SK-N-SH treated with all-trans-retinoic acid at 6 μM for 48 hours (cell line): ENCODE measurements at regions not wholly inside any gene's neighbourhood (a gene's known extent, or its start where the extent isn't known, plus 50 kb on each side); places are given as distances from the start of the nearest gene placed in this dataset.

ENCODE experiments used
- ARNTL ChIP-seq: fragments of 450-650 bp; formaldehyde crosslinking; IDR thresholded peaks from 2 replicates; pipeline ENCODE4 v1.5.0; 2020; ENCODE audit warnings: low read depth, mild to moderate bottlenecking, moderate library complexity, borderline replicate concordance
- BACH2 ChIP-seq: fragments of 250-450 bp; sonication (Bioruptor Pico); IDR thresholded peaks from 2 replicates; pipeline ENCODE4 v1.9.0; 2021; ENCODE audit warnings: mild to moderate bottlenecking, borderline replicate concordance
- CSDC2 ChIP-seq: fragments of 250-450 bp; sonication (Bioruptor Pico); IDR thresholded peaks from 2 replicates; pipeline ENCODE4 v1.5.0; 2020; ENCODE audit warnings: mild to moderate bottlenecking, moderate library complexity
- GLIS3 ChIP-seq: fragments of 250-450 bp; sonication (Bioruptor Pico); IDR thresholded peaks from 2 replicates; pipeline ENCODE4 v1.5.0; 2020; ENCODE audit warnings: mild to moderate bottlenecking, moderate library complexity
- PPARA ChIP-seq: fragments of 250-450 bp; sonication (Bioruptor Pico); IDR thresholded peaks from 2 replicates; pipeline ENCODE4 v1.5.0; 2020; ENCODE audit warnings: mild to moderate bottlenecking, borderline replicate concordance
- RARB ChIP-seq: fragments of 250-450 bp; sonication (Bioruptor Pico); IDR thresholded peaks from 2 replicates; pipeline ENCODE4 v1.8.0; 2021; ENCODE audit warnings: mild to moderate bottlenecking, moderate library complexity
- ZNF565 ChIP-seq: fragments of 450-650 bp; formaldehyde crosslinking; conservative IDR thresholded peaks from 2 replicates; pipeline ENCODE4 v1.5.0; 2020; ENCODE audit warnings: low read depth, mild to moderate bottlenecking, moderate library complexity
- TF ChIP-seq, protein P1 (sequence below): fragments of 250-450 bp; sonication (Bioruptor Pico); IDR thresholded peaks from 2 replicates; pipeline ENCODE4 v1.8.0; 2021; ENCODE audit warnings: low read depth, mild to moderate bottlenecking, moderate library complexity, borderline replicate concordance
- TF ChIP-seq, protein P2 (sequence below): fragments of 250-450 bp; sonication (Bioruptor Pico); IDR thresholded peaks from 2 replicates; pipeline ENCODE4 v1.8.0; 2020; ENCODE audit warnings: mild to moderate bottlenecking, moderate library complexity, borderline replicate concordance

DNA sequence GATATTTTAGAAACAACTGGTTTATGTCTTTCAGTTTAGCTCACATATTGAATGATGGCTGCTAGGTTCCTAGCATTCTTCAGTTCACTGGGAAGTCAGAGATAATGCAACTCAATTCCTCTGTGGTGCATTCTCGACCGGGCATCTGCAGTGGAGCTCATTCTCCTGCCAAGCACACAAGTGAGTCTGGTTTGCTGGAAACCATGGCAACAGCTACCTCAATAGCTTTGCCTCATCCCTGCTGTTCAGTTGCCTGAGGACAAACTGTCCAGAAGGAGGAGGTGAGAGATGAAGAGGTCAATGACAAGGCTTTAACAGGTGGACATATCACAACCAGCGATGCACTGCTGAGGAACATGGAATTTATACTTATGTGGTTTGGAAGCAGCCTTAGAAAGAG is 816.9 kb downstream of the AACS start:
- TF ChIP-seq ZNF565 (CRISPR knock-in tag), result no peak
- no peak for TF ChIP-seq CSDC2 (CRISPR knock-in tag)
- no peak for TF ChIP-seq GLIS3 (CRISPR knock-in tag)
- TF ChIP-seq, protein P1, sequence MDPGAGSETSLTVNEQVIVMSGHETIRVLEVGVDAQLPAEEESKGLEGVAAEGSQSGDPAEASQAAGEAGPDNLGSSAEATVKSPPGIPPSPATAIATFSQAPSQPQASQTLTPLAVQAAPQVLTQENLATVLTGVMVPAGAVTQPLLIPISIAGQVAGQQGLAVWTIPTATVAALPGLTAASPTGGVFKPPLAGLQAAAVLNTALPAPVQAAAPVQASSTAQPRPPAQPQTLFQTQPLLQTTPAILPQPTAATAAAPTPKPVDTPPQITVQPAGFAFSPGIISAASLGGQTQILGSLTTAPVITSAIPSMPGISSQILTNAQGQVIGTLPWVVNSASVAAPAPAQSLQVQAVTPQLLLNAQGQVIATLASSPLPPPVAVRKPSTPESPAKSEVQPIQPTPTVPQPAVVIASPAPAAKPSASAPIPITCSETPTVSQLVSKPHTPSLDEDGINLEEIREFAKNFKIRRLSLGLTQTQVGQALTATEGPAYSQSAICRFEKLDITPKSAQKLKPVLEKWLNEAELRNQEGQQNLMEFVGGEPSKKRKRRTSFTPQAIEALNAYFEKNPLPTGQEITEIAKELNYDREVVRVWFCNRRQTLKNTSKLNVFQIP (CRISPR knock-in tag), result no peak
- TF ChIP-seq, protein P2, sequence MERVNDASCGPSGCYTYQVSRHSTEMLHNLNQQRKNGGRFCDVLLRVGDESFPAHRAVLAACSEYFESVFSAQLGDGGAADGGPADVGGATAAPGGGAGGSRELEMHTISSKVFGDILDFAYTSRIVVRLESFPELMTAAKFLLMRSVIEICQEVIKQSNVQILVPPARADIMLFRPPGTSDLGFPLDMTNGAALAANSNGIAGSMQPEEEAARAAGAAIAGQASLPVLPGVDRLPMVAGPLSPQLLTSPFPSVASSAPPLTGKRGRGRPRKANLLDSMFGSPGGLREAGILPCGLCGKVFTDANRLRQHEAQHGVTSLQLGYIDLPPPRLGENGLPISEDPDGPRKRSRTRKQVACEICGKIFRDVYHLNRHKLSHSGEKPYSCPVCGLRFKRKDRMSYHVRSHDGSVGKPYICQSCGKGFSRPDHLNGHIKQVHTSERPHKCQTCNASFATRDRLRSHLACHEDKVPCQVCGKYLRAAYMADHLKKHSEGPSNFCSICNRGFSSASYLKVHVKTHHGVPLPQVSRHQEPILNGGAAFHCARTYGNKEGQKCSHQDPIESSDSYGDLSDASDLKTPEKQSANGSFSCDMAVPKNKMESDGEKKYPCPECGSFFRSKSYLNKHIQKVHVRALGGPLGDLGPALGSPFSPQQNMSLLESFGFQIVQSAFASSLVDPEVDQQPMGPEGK, result no peak
- no peak for TF ChIP-seq BACH2 (CRISPR knock-in tag)
- TF ChIP-seq RARB, result no peak
- no peak for TF ChIP-seq ARNTL (CRISPR knock-in tag)
- no peak for TF ChIP-seq PPARA
